GM12891 (cell line): ENCODE measurements at regions not wholly inside any gene's neighbourhood (a gene's known extent, or its start where the extent isn't known, plus 50 kb on each side); places are given as distances from the start of the nearest gene placed in this dataset.

ENCODE experiments used
- POLR2A ChIP-seq: IDR thresholded peaks from 2 replicates; pipeline ENCODE4 v1.6.1; 2011; ENCODE audit warnings: low read depth, low read length, control low read depth
- POLR2AphosphoS5 ChIP-seq: IDR thresholded peaks from 2 replicates; pipeline ENCODE4 v1.6.1; 2011; ENCODE audit warnings: low read depth, low read length, control low read depth
- POU2F2 ChIP-seq: IDR thresholded peaks from 2 replicates; pipeline ENCODE4 v1.6.1; 2011; ENCODE audit warnings: low read depth, mild to moderate bottlenecking, control low read depth, low read length, moderate library complexity
- SPI1 ChIP-seq: IDR thresholded peaks from 2 replicates; pipeline ENCODE4 v1.6.1; 2011; ENCODE audit warnings: low read depth, low read length, control low read depth
- TAF1 ChIP-seq: IDR thresholded peaks from 2 replicates; pipeline ENCODE4 v1.6.1; 2011; ENCODE audit warnings: low read depth, low read length, control low read depth

DNA sequence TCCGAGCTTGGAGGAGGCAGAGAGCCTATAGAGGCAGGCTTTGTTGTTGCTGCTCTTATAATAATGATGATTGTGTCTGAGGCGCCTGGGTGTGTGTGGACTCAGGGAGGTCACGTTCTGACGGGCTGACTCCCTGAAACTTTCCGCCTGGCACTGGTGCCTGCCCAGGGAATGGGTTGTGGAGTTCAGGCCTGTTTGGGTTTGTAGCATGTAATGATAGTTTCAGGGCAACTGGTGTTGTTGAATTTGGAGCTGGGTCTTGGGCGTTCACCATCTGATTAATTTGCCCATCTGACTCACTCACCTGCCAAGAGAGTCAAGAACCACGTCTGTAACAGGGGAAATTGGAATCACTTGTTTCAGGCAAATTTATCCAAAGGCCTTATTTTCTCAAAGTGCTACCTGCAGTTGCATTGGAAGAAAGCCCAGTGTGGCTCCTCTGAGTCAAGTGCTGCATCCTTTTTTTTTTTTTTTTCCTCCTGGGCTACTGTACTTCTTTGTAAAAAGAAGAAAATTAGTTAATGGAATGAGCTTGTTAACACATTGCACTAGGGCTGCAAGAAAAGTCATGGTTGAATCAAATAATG is 386.5 kb downstream of the GADD45G start:
- TF ChIP-seq POLR2AphosphoS5: no peak
- TF ChIP-seq SPI1: no peak
- TF ChIP-seq POLR2A: no peak
- no peak for TF ChIP-seq TAF1
- no peak for TF ChIP-seq POU2F2
